ENCODE measurements at regions not wholly inside any gene's neighbourhood (a gene's known extent, or its start where the extent isn't known, plus 50 kb on each side); places are given as distances from the start of the nearest gene placed in this dataset.

- POLR2A ChIA-PET: no interaction called here
- TF ChIP-seq POLR2AphosphoS5 (IDR thresholded peaks at IDR 0.05; ENCODE audit: insufficient read depth, low read depth, low read length) (no peak), CTCF (IDR thresholded peaks at IDR 0.05; ENCODE audit: extremely low read depth in 1 of 2, insufficient read depth in 1 of 2, low read depth in 1 of 2, low read length in 2 of 2) (no peak), JUN (IDR thresholded peaks at IDR 0.05; ENCODE audit: borderline replicate concordance, insufficient read depth, insufficient read length, low read depth) (no peak), FOS (IDR thresholded peaks at IDR 0.05; ENCODE audit: borderline replicate concordance, insufficient read depth, low read length) (no peak), MYC (IDR thresholded peaks at IDR 0.05; ENCODE audit: low read depth, low read length) (no peak), POLR2A (IDR thresholded peaks at IDR 0.05; ENCODE audit: low read depth, low read length) (no peak), GATA2 (IDR thresholded peaks at IDR 0.05; ENCODE audit: insufficient read depth, insufficient read length, low read depth, low read length) (no peak), EZH2 (IDR thresholded peaks at IDR 0.05; ENCODE audit: borderline replicate concordance, low read depth, low read length, severe bottlenecking) (no peak)
- TF ChIP-seq, protein P1, sequence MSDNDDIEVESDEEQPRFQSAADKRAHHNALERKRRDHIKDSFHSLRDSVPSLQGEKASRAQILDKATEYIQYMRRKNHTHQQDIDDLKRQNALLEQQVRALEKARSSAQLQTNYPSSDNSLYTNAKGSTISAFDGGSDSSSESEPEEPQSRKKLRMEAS (IDR thresholded peaks at IDR 0.05; ENCODE audit: insufficient read depth, insufficient read length): no peak
- BruUV-seq (replicated peaks): no TSS peak
- DNase-seq (ENCODE audit: low read depth, low spot score) (no peak), FAIRE-seq (no peak)
- Histone ChIP-seq H3K9ac (replicated peaks; ENCODE audit: extremely low read depth, insufficient read depth, low read length) (no peak overlapping the region), H3K79me2 (ENCODE audit: control insufficient read depth, insufficient read depth, low read length) (no peaks in the 10 kb centered on the region), H3K36me3 (ENCODE audit: control insufficient read depth in 2 of 2, extremely low read depth in 1 of 2, insufficient read depth in 2 of 2, low read length in 2 of 2) (no peaks in the 10 kb centered on the region), H2AFZ (ENCODE audit: low read depth, low read length) (no peak overlapping the region), H3K27me3 (ENCODE audit: control insufficient read depth in 2 of 2, insufficient read depth in 2 of 2, low read length in 2 of 2) (peaks cover 0 to 5% of the 10 kb centered on the region in 2 experiments), H3K4me2 (ENCODE audit: insufficient read depth, low read length) (no peak overlapping the region), H3K4me3 (replicated peaks in 1 of 3; ENCODE audit: insufficient read depth in 1 of 3, low read depth in 1 of 3, low read length in 3 of 3) (no peak overlapping the region), H3K9me3 (replicated peaks; ENCODE audit: control insufficient read depth, insufficient read depth, low read length) (no peaks in the 10 kb centered on the region), H3K27ac (ENCODE audit: insufficient read depth, low read depth, low read length) (no peak overlapping the region), H3K4me1 (ENCODE audit: control insufficient read depth, extremely low read depth, insufficient read depth, low read length) (no peaks in the 10 kb centered on the region), H4K20me1 (replicated peaks; ENCODE audit: control insufficient read depth, extremely low read depth, insufficient read depth, low read length) (no peaks in the 10 kb centered on the region), H3K9me1 (replicated peaks; ENCODE audit: control insufficient read depth, extremely low read depth, insufficient read depth, low read length) (no peaks in the 10 kb centered on the region)
- dilution Hi-C loops (cut with MboI; ENCODE audit: extremely low pct_ligation_motif_present, low sequenced_read_pairs) (no loop called here), intact Hi-C loops (cut with micrococcal nuclease) (loop anchor here (5.0 kb wide), 1 partner anchor 88 kb away; no protein-coding TSS in a partner anchor)
- CTCF ChIA-PET: interaction anchor here (1.7 kb wide), 1 partner anchor 26 kb away, joined by 7 read pairs; no protein-coding TSS in a partner anchor
Measured at GRCh38 chr6:6785163-6785521, 196.6 kb downstream of the LY86 start.
